Activated CD8-positive, alpha-beta memory T cell treated with anti-CD3 and anti-CD28 coated beads for 4 hours (primary cell): ENCODE measurements at regions not wholly inside any gene's neighbourhood (a gene's known extent, or its start where the extent isn't known, plus 50 kb on each side); places are given as distances from the start of the nearest gene placed in this dataset.
"Not testable (repeated sequence)": the region's sequence is repeated elsewhere in the genome, so short reads cannot be mapped to it uniquely, and the experiment has no call there.

Experiments
- DNase-seq, 2 donors: peaks; one replicate each; pipeline ENCODE4 v3.0.0-alpha.2; 2020; ENCODE audit warnings: low read depth in 2 of 2

DNA sequence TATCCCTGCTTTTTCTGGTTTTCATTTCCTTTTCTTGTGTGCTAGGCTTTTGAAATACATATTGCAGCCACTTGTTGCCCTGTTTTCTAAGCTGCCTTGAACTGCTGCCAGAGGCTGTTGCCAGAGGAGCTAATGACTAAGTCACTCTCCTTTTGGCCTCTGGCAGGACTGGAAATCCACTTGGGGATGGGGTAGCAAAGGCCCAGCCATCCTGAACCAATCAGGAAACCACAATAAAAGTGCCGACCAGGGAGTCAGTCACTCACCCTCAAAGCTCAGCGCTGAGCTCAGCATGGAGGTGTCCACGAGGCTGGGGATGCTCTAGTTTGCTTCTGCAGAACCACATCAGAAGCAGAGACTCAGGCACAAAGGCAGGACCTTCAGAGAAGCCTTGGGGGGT, 813.0 kb downstream of the DHX35 start:
- no peak for DNase-seq

- no peak for DNase-seq
Measured at GRCh38 chr20:39773380-39774000, 811.3 kb downstream of the DHX35 start.

GRCh38 chr20:39767352-39767751, 805.2 kb downstream of the DHX35 start:
- DNase-seq = no peak

GRCh38 chr20:39766333-39766732, 804.2 kb downstream of the DHX35 start:
- no peak for DNase-seq

DNA sequence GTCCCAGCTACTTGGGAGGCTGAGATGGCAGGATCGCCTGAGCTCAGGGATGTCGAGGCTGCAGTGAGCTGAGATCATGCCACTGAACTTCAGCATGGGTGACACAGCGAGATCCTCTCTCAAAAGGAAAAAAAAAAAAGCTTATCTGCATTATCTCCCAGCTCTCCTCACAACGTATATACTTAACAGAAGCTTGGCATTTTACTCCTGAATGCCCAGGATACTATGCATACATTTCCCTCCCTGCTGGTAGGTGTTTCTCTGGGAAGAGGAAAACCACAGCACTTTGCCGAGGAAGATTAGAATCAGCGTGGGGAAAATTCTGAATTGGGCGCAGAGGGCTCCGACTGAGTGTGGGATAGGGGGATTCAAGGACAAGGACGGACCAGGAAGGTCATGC, 800.6 kb downstream of the DHX35 start:
- DNase-seq = no peak

GRCh38 chr20:39758876-39759275, 796.7 kb downstream of the DHX35 start:
- no peak for DNase-seq

DNA sequence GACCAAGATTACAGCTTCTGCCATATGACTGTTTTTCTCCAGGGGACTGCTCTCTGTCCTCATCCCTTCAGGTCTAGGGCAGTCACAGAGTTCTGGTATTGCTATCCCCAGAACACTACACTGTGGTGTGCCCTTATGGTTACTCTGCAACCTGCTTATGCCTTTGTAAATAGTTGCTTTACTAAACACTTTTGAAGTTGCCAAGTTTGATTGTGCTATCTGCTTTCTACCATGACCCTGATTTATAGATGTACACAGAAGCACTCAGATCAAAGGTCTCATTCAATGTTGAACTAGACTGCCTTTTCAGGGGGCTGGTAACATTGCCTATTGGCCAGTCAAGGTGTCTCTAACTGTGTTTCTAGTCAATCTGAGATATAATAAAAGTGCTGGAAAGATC, 794.7 kb downstream of the DHX35 start:
- DNase-seq = no peak

- DNase-seq = no peak
Measured at GRCh38 chr20:39756369-39756768, 794.2 kb downstream of the DHX35 start.

- DNase-seq = no peak
Measured at GRCh38 chr20:39752262-39752876, 790.2 kb downstream of the DHX35 start.

DNA sequence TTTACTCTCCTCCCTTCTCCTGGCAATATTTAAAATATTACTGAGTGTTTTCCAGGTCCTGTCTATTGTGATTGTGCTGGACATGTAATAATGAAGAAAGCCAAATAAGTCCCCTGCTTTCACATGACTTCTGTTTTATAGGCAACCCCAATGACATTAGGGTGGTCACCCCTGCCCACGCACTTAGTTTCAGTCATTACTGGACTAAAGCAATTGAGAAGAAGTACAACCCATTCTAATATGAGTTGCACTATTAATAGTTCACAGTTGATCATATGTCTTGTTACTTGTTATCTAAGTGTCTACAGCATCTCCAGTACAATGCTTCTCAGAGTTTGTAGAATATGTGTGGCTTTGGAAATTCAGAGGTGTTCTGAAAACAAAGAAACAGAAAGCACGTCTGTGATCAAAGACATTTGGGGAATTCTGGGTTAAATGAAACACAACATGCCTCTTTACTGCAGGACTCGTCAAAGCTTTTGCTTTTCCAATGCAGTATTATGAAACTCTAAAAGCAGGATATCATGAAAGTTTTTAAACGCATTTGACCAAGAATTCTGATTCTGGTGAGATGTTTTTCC, 789.5 kb downstream of the DHX35 start:
- no peak for DNase-seq

GRCh38 chr20:39745380-39745779, 783.2 kb downstream of the DHX35 start:
- DNase-seq = no peak

DNA sequence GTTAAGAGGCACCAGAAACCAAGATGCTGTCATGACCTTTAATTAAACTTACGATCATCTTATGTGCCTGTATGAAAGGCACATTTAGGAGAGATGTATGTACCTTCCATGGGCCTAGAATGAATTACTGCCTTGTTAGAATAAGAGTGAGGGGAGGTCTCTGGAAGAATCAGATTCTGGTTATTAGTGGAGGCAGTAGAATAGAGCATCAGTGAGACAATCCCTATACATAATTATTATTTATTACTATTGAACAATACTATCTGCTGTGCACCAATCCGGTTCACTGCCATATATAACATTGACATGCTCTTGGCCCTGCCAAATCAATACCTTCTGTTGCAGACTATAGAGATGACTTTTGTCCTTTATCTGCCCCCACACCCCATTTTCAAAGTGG, 776.5 kb downstream of the DHX35 start:
- DNase-seq = no peak

- DNase-seq = no peak
Measured at GRCh38 chr20:39736434-39737327, 774.5 kb downstream of the DHX35 start.

GRCh38 chr20:39725513-39725912, 763.4 kb downstream of the DHX35 start:
- not testable (repeated sequence) for DNase-seq

- no peak for DNase-seq
Measured at GRCh38 chr20:39719293-39719692, 757.1 kb downstream of the DHX35 start.

GRCh38 chr20:39717936-39718335, 755.8 kb downstream of the DHX35 start:
- DNase-seq = no peak

DNA sequence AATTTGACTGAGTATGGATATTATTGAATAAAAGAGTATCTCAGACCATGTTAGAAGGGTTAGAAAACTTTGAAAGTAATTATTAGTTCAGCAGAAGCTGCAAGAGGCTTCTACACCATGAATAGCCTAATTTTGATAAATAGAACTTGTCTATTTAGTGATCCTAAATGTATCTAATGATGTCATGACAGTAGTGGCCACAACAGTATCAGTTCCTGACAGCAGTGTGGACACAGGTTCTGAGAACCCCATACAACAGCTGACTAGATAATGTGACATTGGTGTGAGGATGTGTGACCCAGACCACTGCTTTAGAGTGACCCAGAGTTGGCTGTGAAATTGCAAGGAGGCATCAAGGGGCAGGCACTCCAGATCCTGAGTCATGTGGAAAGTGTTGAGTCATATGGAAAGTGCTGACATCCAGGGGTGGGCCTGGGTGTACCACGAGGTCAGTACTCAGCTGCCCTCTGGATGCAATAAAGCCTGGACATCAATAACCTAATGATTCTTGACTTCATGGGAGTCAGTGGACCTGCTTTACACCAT, 754.7 kb downstream of the DHX35 start:
- no peak for DNase-seq

DNA sequence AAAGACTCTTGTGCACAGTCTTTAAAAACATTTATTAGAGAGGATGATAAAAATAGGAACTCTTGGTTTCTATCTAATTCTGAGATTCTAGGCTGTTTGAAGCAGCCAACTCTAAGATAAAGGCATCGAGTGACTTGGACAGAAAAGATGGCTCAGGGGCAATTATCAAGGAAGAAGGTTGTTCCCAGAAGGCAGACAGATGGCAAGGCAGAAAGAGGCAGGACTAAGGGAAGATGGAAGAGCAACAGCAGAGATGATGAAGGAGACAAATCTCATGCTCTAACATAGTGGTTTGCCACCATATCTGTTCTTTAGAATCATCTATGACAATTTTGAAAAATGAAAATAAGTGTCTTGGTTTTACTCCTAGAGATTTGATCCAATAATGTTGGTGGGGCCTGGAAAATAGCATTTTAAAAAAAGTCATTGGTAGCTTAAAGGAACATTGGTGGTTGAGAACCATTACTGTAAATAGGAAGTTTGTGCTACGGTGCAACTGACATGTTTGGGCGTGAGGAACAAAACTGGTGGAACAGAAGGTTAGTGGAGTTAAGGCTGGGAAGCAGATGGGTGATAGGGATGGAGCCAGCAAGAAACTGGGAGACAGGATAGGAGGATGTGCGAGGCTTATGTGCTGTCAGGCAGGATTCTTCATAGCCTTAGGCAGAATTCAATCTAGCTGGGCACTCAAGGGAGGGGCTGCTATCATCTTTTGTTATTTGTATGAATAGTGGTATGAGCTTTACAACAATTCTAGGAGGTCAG, 751.1 kb downstream of the DHX35 start:
- DNase-seq = no peak

DNA sequence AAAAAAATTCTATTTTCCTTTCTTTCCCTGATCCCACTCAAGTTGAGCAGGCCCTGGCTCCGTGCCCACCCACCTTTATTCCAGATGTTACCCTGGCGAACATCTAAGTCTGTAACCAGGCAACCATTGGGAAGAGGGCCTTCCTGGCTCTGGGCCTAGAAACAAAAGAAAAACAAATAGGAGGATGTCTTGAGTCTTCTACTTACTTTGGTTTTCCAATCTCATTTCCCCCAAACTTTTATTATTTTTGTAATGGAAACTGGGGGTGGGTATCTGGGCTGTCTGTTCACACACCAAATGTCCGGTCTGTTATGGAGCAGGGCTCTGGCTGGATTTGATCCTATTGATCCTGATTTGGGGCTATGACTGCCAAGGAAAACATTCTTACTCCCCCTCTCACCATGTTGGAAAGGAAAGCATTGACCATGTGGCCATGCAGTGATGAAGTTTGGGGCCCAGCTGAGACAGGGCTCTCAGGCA, 744.1 kb downstream of the DHX35 start:
- no peak for DNase-seq

DNA sequence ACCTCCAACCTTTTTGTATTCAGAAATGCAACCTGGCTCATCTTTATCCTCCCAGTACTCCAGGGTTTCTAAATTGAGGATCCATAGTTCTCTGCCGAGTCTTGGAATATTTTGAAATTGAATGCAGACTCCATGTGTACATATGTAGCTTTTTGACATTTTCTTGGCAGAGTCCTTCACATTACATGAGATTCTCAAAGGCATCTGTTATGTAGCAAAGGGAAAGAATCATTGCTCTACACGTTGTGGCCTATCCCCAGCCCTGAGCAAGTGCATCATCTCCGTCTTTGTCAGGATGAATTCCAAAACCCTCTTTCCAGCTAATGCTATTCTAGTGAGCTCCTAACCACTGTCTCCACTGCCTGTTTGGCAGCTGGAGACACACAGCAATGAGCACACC, 742.9 kb downstream of the DHX35 start:
- DNase-seq = no peak

GRCh38 chr20:39703357-39703756, 741.2 kb downstream of the DHX35 start:
- not testable (repeated sequence) for DNase-seq
